ENCODE measurements at regions not wholly inside any gene's neighbourhood (a gene's known extent, or its start where the extent isn't known, plus 50 kb on each side); places are given as distances from the start of the nearest gene placed in this dataset.

- TF ChIP-seq ZNF384 (IDR thresholded peaks at IDR 0.05) (no peak), LEF1 (IDR thresholded peaks at IDR 0.05; ENCODE audit: borderline replicate concordance) (no peak), FOXM1 (IDR thresholded peaks at IDR 0.05; ENCODE audit: borderline replicate concordance) (no peak), FOXA1 (IDR thresholded peaks at IDR 0.05) (no peak), BHLHE40 (IDR thresholded peaks at IDR 0.05; ENCODE audit: borderline replicate concordance) (no peak), HDGF (IDR thresholded peaks at IDR 0.05; ENCODE audit: borderline replicate concordance) (no peak)
Observed at GRCh38 chr6:109925075-109925474, 53.0 kb upstream of the GPR6 start.
